CD14-positive monocyte (primary cell): ENCODE measurements at regions not wholly inside any gene's neighbourhood (a gene's known extent, or its start where the extent isn't known, plus 50 kb on each side); places are given as distances from the start of the nearest gene placed in this dataset.
"Not testable (repeated sequence)": the region's sequence is repeated elsewhere in the genome, so short reads cannot be mapped to it uniquely, and the experiment has no call there.

Experiments used
- DNase-seq, 3 donors: peaks; one replicate each; pipeline ENCODE4 v3.0.0-alpha.2; 2011 to 2022
- H2AFZ ChIP-seq: 2 replicates; pipeline ENCODE4 v1.6.0; 2012; ENCODE audit warnings: mild to moderate bottlenecking, low read depth, low read length, inconsistent platforms; ENCODE audit not compliant: insufficient read depth, poor library complexity, severe bottlenecking
- H3K27ac ChIP-seq, 2 donors: 1 replicate in 1 of 2; 2 replicates in 1 of 2; pipeline ENCODE4 v1.5.1; 2012 to 2013; ENCODE audit warnings: low read length in 2 of 2, control low read depth in 1 of 2, inconsistent platforms in 1 of 2, low read depth in 1 of 2, mild to moderate bottlenecking in 1 of 2
- H3K27me3 ChIP-seq, 2 donors: one replicate each; pipeline versions ENCODE4 v1.6.0 to v1.6.1; 2011 to 2013; ENCODE audit warnings: low read length in 2 of 2; ENCODE audit not compliant: control insufficient read depth in 2 of 2, insufficient read depth in 2 of 2
- H3K36me3 ChIP-seq, 2 donors: replicated peaks in 1 of 2; 1 replicate in 1 of 2; 2 replicates in 1 of 2; pipeline versions ENCODE4 v1.5.1 to v1.6.1; 2012 to 2013; ENCODE audit warnings: low read length in 2 of 2, control low read depth in 1 of 2, inconsistent platforms in 1 of 2, mild to moderate bottlenecking in 1 of 2; ENCODE audit not compliant: insufficient read depth in 2 of 2, control insufficient read depth in 1 of 2
- H3K4me1 ChIP-seq, 2 donors: 1 replicate in 1 of 2; 2 replicates in 1 of 2; pipeline versions ENCODE4 v1.5.1 to v1.6.1; 2012 to 2013; ENCODE audit warnings: low read length in 2 of 2, control low read depth in 1 of 2, inconsistent platforms in 1 of 2, mild to moderate bottlenecking in 1 of 2, moderate library complexity in 1 of 2; ENCODE audit not compliant: insufficient read depth in 2 of 2, control insufficient read depth in 1 of 2
- H3K4me2 ChIP-seq: replicated peaks from 2 replicates; pipeline ENCODE3; 2012; ENCODE audit warnings: low read length, moderate library complexity, mild to moderate bottlenecking; ENCODE audit not compliant: poor library complexity, severe bottlenecking; ENCODE audit errors: extremely low read depth
- H3K4me3 ChIP-seq, 3 experiments: fragments of 200-600 bp in 1 of 3; sonication (generic) in 1 of 3; replicated peaks in 1 of 3; 1 replicate in 2 of 3; 2 replicates in 1 of 3; pipeline ENCODE4 v1.5.1; 2011 to 2013; ENCODE audit warnings: low read length in 3 of 3, mild to moderate bottlenecking in 3 of 3, control low read depth in 2 of 3, low read depth in 2 of 3, inconsistent platforms in 1 of 3, moderate library complexity in 1 of 3
- H3K79me2 ChIP-seq: 2 replicates; pipeline ENCODE4 v1.6.0; 2012; ENCODE audit warnings: mild to moderate bottlenecking, control low read depth, inconsistent platforms, low read length, moderate library complexity; ENCODE audit not compliant: insufficient read depth
- H3K9ac ChIP-seq: 2 replicates; pipeline ENCODE4 v1.6.0; 2017; ENCODE audit warnings: low read length, mild to moderate bottlenecking; ENCODE audit not compliant: insufficient read depth, poor library complexity, severe bottlenecking
- H3K9me3 ChIP-seq, 2 donors: replicated peaks in 1 of 2; 1 replicate in 1 of 2; 2 replicates in 1 of 2; pipeline versions ENCODE4 v1.5.1 to v1.6.1; 2012 to 2013; ENCODE audit warnings: low read length in 2 of 2, control low read depth in 1 of 2; ENCODE audit not compliant: control insufficient read depth in 1 of 2, insufficient read depth in 1 of 2
- H4K20me1 ChIP-seq: 2 replicates; pipeline ENCODE4 v1.6.0; 2012; ENCODE audit warnings: mild to moderate bottlenecking, low read length, control low read depth, moderate library complexity; ENCODE audit not compliant: insufficient read depth
- H3K27ac Mint-ChIP-seq, 7 donors: one replicate each; pipeline ENCODE4 v1.8.0; 2020; ENCODE audit warnings: mild to moderate bottlenecking in 7 of 7, mixed read lengths in 7 of 7, moderate library complexity in 6 of 7, inconsistent platforms in 2 of 7
- H3K27me3 Mint-ChIP-seq, 3 donors: one replicate each; pipeline ENCODE4 v1.8.0; 2021 to 2022; ENCODE audit warnings: low read depth in 3 of 3, mild to moderate bottlenecking in 3 of 3, mixed read lengths in 3 of 3, moderate library complexity in 3 of 3, inconsistent platforms in 1 of 3
- H3K36me3 Mint-ChIP-seq, 2 donors: one replicate each; pipeline ENCODE4 v1.8.0; 2020; ENCODE audit warnings: mixed read lengths in 2 of 2, inconsistent platforms in 1 of 2, mild to moderate bottlenecking in 1 of 2
- H3K4me1 Mint-ChIP-seq: one replicate; pipeline ENCODE4 v1.8.0; 2020; ENCODE audit warnings: mild to moderate bottlenecking, mixed read lengths
- H3K4me3 Mint-ChIP-seq, 2 donors: one replicate each; pipeline ENCODE4 v1.8.0; 2020; ENCODE audit warnings: mild to moderate bottlenecking in 2 of 2, mixed read lengths in 2 of 2, moderate library complexity in 1 of 2
- H3K9me3 Mint-ChIP-seq, 7 donors: one replicate each; pipeline ENCODE4 v1.8.0; 2020 to 2022; ENCODE audit warnings: mixed read lengths in 7 of 7, mild to moderate bottlenecking in 6 of 7, moderate library complexity in 6 of 7, inconsistent platforms in 2 of 7
- CTCF ChIP-seq: fragments of 200-600 bp; IDR thresholded peaks from one replicate; pipeline ENCODE4 v1.8.0; 2022; ENCODE audit warnings: antibody characterized with exemption, mild to moderate bottlenecking
- WGBS: methylation state at CpG from one replicate; pipeline ENCODE4 v1.1.5; 2013; ENCODE audit warnings: missing lambda C conversion rate; ENCODE audit not compliant: insufficient coverage; 5-methylcytosine and 5-hydroxymethylcytosine counted together
- intact Hi-C, 2 donors: fragments of 100-400 bp; cut with micrococcal nuclease; formaldehyde crosslinking; loops; one replicate each; pipeline versions ENCODE4 v1.15.0 to v1.15.1; 2023

GRCh38 chr7:81459485-81459884, 310.4 kb downstream of the HGF start:
- H3K4me1 Mint-ChIP-seq, result no peaks in the 10 kb centered on the region
- H2AFZ ChIP-seq, result no peak overlapping the region
- H3K4me3 ChIP-seq, result no peak overlapping the region
- H3K27ac ChIP-seq, result no peak overlapping the region
- H3K4me3 Mint-ChIP-seq, result no peak overlapping the region
- H3K79me2 ChIP-seq, result no peaks in the 10 kb centered on the region
- H3K9me3 ChIP-seq, result no peaks in the 10 kb centered on the region
- H3K27me3 Mint-ChIP-seq, result peaks cover 0 to 5% (median 2%) of the 10 kb centered on the region in 3 donors
- no peaks in the 10 kb centered on the region for H4K20me1 ChIP-seq
- H3K4me2 ChIP-seq, result no peak overlapping the region
- DNase-seq, result no peak
- no peaks in the 10 kb centered on the region for H3K36me3 ChIP-seq
- no peak overlapping the region for H3K9ac ChIP-seq
- no peaks in the 10 kb centered on the region for H3K9me3 Mint-ChIP-seq
- no peaks in the 10 kb centered on the region for H3K27me3 ChIP-seq
- no peak overlapping the region for H3K27ac Mint-ChIP-seq
- 100% methylated on average over 1 of the region's 2 CpGs for WGBS
- no peak for TF ChIP-seq CTCF
- H3K36me3 Mint-ChIP-seq, result no peaks in the 10 kb centered on the region
- intact Hi-C loops, result no loop called here
- no peaks in the 10 kb centered on the region for H3K4me1 ChIP-seq

GRCh38 chr7:81457852-81458522, 311.9 kb downstream of the HGF start:
- Histone ChIP-seq H3K36me3 (no peaks in the 10 kb centered on the region), H3K4me3 (no peak overlapping the region), H3K9ac (no peak overlapping the region), H4K20me1 (no peaks in the 10 kb centered on the region), H3K4me2 (no peak overlapping the region), H3K4me1 (no peaks in the 10 kb centered on the region), H2AFZ (no peak overlapping the region), H3K79me2 (no peaks in the 10 kb centered on the region), H3K27me3 (no peaks in the 10 kb centered on the region), H3K27ac (no peak overlapping the region), H3K9me3 (no peaks in the 10 kb centered on the region)
- no CpG with 5 or more reads among the region's 1 CpG for WGBS
- H3K27me3 Mint-ChIP-seq, result peaks cover 0 to 5% (median 2%) of the 10 kb centered on the region in 3 donors
- intact Hi-C loops, result no loop called here
- H3K4me3 Mint-ChIP-seq, result no peak overlapping the region
- TF ChIP-seq CTCF, result no peak
- H3K4me1 Mint-ChIP-seq, result no peaks in the 10 kb centered on the region
- H3K27ac Mint-ChIP-seq, result no peak overlapping the region
- no peaks in the 10 kb centered on the region for H3K9me3 Mint-ChIP-seq
- DNase-seq, result no peak
- no peaks in the 10 kb centered on the region for H3K36me3 Mint-ChIP-seq

- H3K4me2 ChIP-seq, H3K4me1 ChIP-seq, H3K9ac ChIP-seq, H3K4me1 Mint-ChIP-seq, H2AFZ ChIP-seq, H3K9me3 Mint-ChIP-seq, H3K4me3 ChIP-seq, intact Hi-C loops, H3K36me3 ChIP-seq, H4K20me1 ChIP-seq, H3K27ac Mint-ChIP-seq, H3K27me3 ChIP-seq, H3K36me3 Mint-ChIP-seq, H3K4me3 Mint-ChIP-seq, DNase-seq, H3K27ac ChIP-seq, H3K9me3 ChIP-seq, H3K79me2 ChIP-seq, H3K27me3 Mint-ChIP-seq: not testable (repeated sequence)
Measured at GRCh38 chr7:81453770-81454169, 316.1 kb downstream of the HGF start.
